ENCODE measurements at regions not wholly inside any gene's neighbourhood (a gene's known extent, or its start where the extent isn't known, plus 50 kb on each side); places are given as distances from the start of the nearest gene placed in this dataset.
"Not testable (repeated sequence)": the region's sequence is repeated elsewhere in the genome, so short reads cannot be mapped to it uniquely, and the experiment has no call there.

DNA sequence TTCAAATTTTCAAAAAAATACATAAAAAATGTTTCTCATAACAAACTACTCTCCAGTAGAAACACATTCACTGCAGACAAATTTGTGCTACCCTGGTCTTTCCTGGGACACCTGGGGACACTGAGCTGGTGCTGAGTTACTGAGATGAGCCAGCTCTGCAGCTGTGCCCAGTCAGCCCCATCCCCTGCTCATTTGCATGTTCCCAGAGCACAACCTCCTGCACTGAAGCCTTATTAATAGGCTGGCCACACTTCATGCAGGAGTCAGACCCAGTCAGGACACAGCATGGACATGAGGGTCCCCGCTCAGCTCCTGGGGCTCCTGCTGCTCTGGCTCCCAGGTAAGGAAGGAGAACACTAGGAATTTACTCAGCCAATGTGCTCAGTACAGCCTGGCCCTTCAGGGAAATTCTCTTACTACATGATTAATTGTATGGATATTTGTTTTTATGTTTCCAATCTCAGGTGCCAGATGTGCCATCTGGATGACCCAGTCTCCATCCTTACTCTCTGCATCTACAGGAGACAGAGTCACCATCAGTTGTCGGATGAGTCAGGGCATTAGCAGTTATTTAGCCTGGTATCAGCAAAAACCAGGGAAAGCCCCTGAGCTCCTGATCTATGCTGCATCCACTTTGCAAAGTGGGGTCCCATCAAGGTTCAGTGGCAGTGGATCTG, 1529.3 kb downstream of the RPIA start:
- DNase-seq (ENCODE audit: low read depth, low spot score) = not testable (repeated sequence)

DNA sequence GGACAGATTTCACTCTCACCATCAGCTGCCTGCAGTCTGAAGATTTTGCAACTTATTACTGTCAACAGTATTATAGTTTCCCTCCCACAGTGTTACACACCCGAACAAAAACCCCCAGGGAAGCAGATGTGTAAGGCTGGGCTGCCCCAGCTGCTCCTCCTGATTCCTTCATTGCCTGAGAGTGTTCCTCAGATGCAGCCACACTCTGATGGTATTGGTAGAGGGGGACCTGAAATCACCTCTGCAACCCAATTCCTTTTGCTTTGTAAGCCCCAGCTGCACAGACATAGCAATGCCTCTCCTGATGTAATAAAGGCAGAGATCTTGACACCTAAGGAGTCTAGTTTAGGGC, 1529.8 kb downstream of the RPIA start:
- no peak for DNase-seq (ENCODE audit: low read depth, low spot score)

GRCh38 chr2:90224767-90225166, 1533.3 kb downstream of the RPIA start:
- not testable (repeated sequence) for DNase-seq (ENCODE audit: low read depth, low spot score)

DNA sequence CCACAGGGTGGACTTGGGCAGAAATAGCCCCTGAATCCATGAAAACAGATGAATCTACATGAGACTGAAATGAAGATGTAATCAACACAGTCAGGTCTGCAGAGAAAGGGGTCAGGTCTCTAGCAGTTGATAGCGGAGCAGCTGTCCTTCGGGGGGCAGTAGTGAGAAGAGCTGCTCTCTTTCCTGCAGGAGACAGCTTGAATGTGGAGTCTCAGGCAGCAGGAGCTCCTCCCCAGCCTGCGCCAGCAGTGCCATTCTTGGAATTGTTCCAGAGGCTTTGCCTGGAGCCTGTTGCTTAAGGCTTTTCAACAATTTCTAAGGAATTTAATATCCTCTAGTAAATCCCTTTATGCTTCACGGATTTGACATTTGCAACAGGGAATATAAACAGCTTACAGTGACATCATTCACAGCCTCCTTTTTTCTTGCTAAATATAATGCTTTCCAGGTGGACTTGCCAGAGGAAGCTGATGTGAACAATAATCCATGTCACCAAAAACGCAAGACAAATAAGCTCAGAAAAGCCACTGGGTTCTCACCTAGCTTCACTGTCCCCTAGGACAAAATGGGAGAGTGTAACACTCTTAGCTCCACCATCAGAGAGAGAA, 1535.1 kb downstream of the RPIA start:
- DNase-seq (ENCODE audit: low read depth, low spot score) = not testable (repeated sequence)

DNA sequence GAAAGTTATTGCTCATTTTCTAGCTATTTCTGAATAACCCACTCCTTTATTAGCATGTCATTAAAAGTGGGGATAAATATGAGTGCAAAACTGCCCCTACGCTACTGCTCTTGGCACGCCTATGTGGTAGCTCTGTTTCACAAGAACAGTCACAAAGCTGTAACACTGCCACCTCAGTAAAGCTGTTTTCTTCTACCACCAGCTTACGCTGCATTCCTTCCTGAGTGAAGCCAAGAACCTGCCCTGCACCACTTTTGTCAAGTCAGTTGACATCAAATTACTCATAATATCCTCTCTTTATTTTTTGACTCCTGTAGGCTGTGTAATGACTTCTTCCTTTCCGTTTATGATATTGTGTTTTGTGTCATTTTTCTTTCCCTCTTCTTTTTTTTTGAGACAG, 1539.7 kb downstream of the RPIA start:
- DNase-seq (ENCODE audit: low read depth, low spot score) = not testable (repeated sequence)

DNA sequence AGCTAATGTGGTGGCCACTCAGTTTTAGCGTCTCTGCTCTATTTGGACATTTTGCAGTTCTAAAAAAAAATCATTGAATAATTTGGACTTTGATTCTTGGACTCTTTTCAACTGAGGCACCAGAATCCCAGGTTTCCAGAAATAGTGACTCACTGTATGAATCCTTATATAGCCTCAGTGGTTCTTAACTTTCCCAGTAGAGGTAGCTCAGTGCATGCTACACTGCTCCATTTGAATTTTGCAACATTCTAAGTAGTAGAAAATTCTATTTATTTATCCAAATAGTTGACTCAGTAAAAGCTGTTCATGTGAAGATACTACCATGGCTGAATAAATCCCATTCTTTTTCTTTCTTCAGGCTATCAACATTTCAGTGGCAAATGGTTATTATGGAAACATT, 1544.0 kb downstream of the RPIA start:
- DNase-seq (ENCODE audit: low read depth, low spot score) = not testable (repeated sequence)

GRCh38 chr2:90237923-90238361, 1546.5 kb downstream of the RPIA start:
- DNase-seq (ENCODE audit: low read depth, low spot score) = not testable (repeated sequence)

DNA sequence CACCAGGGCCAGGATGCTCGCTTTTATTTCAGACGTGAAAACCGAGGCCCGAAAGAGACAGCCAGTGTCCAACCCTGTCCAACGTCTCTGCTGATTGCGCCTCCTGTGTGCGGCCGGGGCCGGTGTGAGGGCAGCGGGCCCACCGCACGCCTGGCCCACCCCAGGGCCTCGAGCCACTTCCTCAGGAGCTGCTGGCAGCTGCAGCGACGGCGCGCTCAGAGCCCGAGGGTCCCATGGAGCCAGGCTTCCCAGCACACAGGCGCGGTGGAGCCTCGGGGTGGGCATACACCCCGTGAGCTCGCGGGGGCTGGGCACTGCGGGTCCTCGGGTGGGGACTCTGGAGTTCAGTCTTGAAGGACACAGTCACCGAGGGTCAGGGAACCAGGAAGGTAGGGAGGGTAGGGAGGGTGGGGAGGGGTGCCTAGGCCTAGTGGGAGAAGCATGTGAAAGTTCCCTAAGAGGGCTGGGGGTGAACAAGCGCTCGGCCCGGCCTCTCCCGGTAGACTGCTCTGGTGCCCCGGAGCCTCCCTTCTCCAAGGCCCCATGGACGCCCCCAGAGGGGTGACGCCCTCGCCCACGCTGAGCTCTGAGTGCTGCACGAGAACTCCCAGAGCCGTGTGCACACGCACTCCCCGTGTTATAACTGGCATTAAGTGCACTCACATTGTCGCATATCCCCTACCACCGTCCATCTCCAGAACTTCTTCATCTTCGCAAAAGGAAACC, 1547.2 kb downstream of the RPIA start:
- not testable (repeated sequence) for DNase-seq (ENCODE audit: low read depth, low spot score)

GRCh38 chr2:90239769-90240168, 1548.3 kb downstream of the RPIA start:
- not testable (repeated sequence) for DNase-seq (ENCODE audit: low read depth, low spot score)

- DNase-seq (ENCODE audit: low read depth, low spot score) = not testable (repeated sequence)
Observed at GRCh38 chr2:90244902-90245765, 1553.7 kb downstream of the RPIA start.

- not testable (repeated sequence) for DNase-seq (ENCODE audit: low read depth, low spot score)
Observed at GRCh38 chr2:90248400-90248799, 1556.9 kb downstream of the RPIA start.

GRCh38 chr2:90250350-90250749, 1558.9 kb downstream of the RPIA start:
- not testable (repeated sequence) for DNase-seq (ENCODE audit: low read depth, low spot score)

GRCh38 chr2:90251576-90251975, 1560.1 kb downstream of the RPIA start:
- not testable (repeated sequence) for DNase-seq (ENCODE audit: low read depth, low spot score)

DNA sequence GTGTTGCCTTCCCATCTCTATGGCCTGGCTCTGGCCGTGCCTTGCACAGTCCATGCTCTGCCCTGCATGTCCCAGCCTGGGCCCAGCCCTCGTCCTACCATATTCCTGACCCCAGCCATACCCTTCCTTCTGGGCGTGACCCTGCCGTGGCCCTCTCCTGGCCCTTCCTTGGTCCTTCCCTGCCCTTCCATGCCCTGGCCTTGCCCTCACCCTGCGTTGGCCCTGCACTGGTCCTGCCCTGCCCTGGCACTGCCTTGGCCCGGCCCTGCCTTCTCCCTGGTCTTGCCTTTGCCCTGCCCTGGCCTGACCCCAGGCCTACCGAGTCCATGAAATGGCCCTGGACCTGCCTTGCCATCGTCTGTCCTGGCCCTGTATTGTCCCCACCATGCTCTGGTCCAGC, 1561.8 kb downstream of the RPIA start:
- not testable (repeated sequence) for DNase-seq (ENCODE audit: low read depth, low spot score)

GRCh38 chr2:90266888-90267287, 1575.4 kb downstream of the RPIA start:
- not testable (repeated sequence) for DNase-seq (ENCODE audit: low read depth, low spot score)

DNA sequence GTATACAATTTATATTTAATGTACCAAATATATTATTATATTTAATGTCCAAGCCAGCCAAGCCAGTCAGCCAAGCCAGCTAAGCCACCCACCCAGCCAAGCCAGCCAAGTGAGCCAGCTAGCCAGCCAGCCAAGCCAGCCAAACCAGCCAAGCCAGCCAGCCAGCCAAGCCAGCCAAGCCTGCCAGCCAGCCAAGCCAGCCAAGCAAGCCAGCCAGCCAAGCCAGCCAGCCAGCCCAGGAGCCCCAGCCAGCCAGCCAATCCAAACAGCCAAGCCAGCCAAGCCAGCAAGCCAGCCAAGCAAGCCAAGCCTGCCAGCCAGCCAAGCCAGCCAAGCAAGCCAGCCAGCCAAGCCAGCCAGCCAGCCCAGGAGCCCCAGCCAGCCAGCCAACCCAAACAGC, 1596.3 kb downstream of the RPIA start:
- DNase-seq (ENCODE audit: low read depth, low spot score) = not testable (repeated sequence)

DNA sequence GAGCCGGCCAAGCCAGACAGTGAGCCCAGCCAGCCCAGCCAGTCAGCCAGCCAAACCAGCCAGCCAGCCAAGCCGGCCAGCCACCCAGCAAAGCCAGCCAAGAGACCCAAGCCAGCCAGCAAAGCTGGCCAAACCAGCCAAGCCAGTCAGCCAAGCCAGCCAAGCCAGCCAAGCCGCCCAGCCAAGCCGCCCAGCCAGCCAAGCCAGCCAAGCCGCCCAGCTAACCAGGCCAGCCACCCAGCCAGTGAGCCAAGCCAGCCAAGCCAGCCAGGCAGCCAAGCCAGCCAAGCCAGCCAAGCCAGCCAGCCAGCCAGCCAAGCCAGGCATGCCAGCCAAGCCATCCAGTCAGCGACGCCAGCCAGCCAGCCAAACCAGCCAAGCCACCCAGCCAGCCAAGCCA, 1596.9 kb downstream of the RPIA start:
- not testable (repeated sequence) for DNase-seq (ENCODE audit: low read depth, low spot score)

- DNase-seq (ENCODE audit: low read depth, low spot score) = not testable (repeated sequence)
Observed at GRCh38 chr2:90289291-90289980, 1598.0 kb downstream of the RPIA start.

DNA sequence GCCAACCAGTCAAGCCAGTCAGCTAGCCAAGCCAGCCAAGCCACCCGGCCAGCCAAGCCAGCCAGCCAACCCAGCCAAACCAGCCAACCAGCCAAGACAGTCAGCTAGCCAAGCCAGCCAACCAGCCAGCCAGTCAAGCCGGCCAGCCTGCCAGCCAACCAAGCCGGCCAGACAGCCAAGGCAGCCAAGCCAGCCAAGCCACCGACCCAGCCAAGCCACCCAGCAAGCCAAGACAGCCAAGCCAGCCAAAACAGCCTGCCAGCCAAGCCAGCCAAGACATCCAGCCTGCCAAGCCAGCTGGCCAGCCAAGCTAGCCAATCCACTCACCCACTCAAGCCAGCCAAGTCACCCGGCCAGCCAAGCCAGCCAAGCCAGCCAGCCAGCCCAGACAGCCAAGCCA, 1599.2 kb downstream of the RPIA start:
- not testable (repeated sequence) for DNase-seq (ENCODE audit: low read depth, low spot score)

GRCh38 chr2:90291168-90291883, 1599.9 kb downstream of the RPIA start:
- not testable (repeated sequence) for DNase-seq (ENCODE audit: low read depth, low spot score)
